IMR-90 (cell line): ENCODE measurements at regions not wholly inside any gene's neighbourhood (a gene's known extent, or its start where the extent isn't known, plus 50 kb on each side); places are given as distances from the start of the nearest gene placed in this dataset.

Experiments used
- BHLHE40 ChIP-seq: fragments of 150-350 bp; IDR thresholded peaks from 2 replicates; pipeline ENCODE4 v1.6.1; 2016; ENCODE audit warnings: mild to moderate bottlenecking, low read depth, low read length
- CEBPB ChIP-seq: IDR thresholded peaks from 2 replicates; pipeline ENCODE4 v1.6.1; 2012; ENCODE audit warnings: low read depth, low read length, improper control_type of control experiment
- CHD1 ChIP-seq: IDR thresholded peaks from 2 replicates; pipeline ENCODE4 v1.6.1; 2012; ENCODE audit warnings: low read depth, low read length, improper control_type of control experiment
- MAFK ChIP-seq: IDR thresholded peaks from 2 replicates; pipeline ENCODE4 v1.6.1; 2012; ENCODE audit warnings: low read depth, low read length, improper control_type of control experiment
- MAZ ChIP-seq: IDR thresholded peaks from 2 replicates; pipeline ENCODE4 v1.6.1; 2012; ENCODE audit warnings: low read depth, mild to moderate bottlenecking, low read length, improper control_type of control experiment, moderate library complexity, borderline replicate concordance
- NFE2L2 ChIP-seq: fragments of 150-350 bp; IDR thresholded peaks from 2 replicates; pipeline ENCODE4 v1.6.1; 2016; ENCODE audit warnings: low read depth, mild to moderate bottlenecking, low read length
- POLR2A ChIP-seq: IDR thresholded peaks from 2 replicates; pipeline ENCODE4 v1.6.1; 2012; ENCODE audit warnings: mild to moderate bottlenecking, low read depth, low read length
- RAD21 ChIP-seq: IDR thresholded peaks from 2 replicates; pipeline ENCODE4 v1.6.1; 2012; ENCODE audit warnings: low read length, improper control_type of control experiment
- RCOR1 ChIP-seq: IDR thresholded peaks from 2 replicates; pipeline ENCODE4 v1.6.1; 2012; ENCODE audit warnings: mild to moderate bottlenecking, low read length, improper control_type of control experiment; ENCODE audit not compliant: insufficient replicate concordance
- SMC3 ChIP-seq: fragments of 150-350 bp; IDR thresholded peaks from 2 replicates; pipeline ENCODE4 v1.6.1; 2016; ENCODE audit warnings: low read depth, mild to moderate bottlenecking, antibody characterized with exemption, low read length, moderate library complexity
- TF ChIP-seq, protein P1 (sequence below): conservative IDR thresholded peaks from 2 replicates; pipeline ENCODE4 v1.5.1; 2012; ENCODE audit warnings: mild to moderate bottlenecking, low read depth, low read length, improper control_type of control experiment

DNA sequence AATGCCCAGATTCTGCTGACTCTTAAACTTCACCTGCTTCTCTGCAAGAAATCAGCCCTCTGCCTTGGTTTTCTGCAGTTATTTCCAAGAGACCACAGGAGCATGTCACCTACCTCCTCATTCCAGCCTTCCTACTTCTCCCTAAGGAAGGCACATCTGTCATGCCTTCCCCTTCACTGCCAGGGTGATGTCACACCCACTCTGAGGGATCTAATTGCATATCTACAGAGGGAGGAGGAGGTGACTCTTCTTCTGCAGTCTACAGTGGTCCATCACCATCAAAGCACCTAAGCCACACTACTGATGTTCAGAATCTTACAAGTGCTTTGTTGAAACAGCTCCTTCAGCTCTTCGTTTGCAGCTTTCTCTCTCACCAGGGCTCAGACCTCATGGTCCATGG is 275.5 kb downstream of the FGFR2 start:
- TF ChIP-seq, protein P1, sequence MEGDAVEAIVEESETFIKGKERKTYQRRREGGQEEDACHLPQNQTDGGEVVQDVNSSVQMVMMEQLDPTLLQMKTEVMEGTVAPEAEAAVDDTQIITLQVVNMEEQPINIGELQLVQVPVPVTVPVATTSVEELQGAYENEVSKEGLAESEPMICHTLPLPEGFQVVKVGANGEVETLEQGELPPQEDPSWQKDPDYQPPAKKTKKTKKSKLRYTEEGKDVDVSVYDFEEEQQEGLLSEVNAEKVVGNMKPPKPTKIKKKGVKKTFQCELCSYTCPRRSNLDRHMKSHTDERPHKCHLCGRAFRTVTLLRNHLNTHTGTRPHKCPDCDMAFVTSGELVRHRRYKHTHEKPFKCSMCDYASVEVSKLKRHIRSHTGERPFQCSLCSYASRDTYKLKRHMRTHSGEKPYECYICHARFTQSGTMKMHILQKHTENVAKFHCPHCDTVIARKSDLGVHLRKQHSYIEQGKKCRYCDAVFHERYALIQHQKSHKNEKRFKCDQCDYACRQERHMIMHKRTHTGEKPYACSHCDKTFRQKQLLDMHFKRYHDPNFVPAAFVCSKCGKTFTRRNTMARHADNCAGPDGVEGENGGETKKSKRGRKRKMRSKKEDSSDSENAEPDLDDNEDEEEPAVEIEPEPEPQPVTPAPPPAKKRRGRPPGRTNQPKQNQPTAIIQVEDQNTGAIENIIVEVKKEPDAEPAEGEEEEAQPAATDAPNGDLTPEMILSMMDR: no peak
- TF ChIP-seq RAD21 (no peak), POLR2A (no peak), MAZ (no peak), CEBPB (no peak), SMC3 (no peak), MAFK (no peak), RCOR1 (no peak), CHD1 (no peak), NFE2L2 (no peak), BHLHE40 (no peak)
